ENCODE measurements at regions not wholly inside any gene's neighbourhood (a gene's known extent, or its start where the extent isn't known, plus 50 kb on each side); places are given as distances from the start of the nearest gene placed in this dataset.
A peak's percentile ranks its signal among the peaks of the same experiment; 100 is the strongest.

GRCh38 chr9:94159069-94159939 is 75.0 kb downstream of the PTPDC1 start:
- DNase-seq: no peak

GRCh38 chr9:94160594-94161501 is 76.6 kb downstream of the PTPDC1 start:
- no peak for DNase-seq

- DNase-seq: no peak
Measured at GRCh38 chr9:94161673-94162072, 77.4 kb downstream of the PTPDC1 start.

GRCh38 chr9:94164806-94165549 is 80.7 kb downstream of the PTPDC1 start:
- no peak for DNase-seq

GRCh38 chr9:94165592-94166235 is 81.5 kb downstream of the PTPDC1 start:
- peak; percentile 99 for DNase-seq

GRCh38 chr9:94166236-94166975 is 82.1 kb downstream of the PTPDC1 start:
- DNase-seq: peak; percentile 99

- DNase-seq: no peak
Measured at GRCh38 chr9:94166976-94167346, 82.7 kb downstream of the PTPDC1 start.

GRCh38 chr9:94167376-94167890 is 83.2 kb downstream of the PTPDC1 start:
- peak; percentile 17 for DNase-seq

GRCh38 chr9:94168203-94169000 is 84.1 kb downstream of the PTPDC1 start:
- peak; percentile 56 for DNase-seq

- no peak for DNase-seq
Measured at GRCh38 chr9:94169968-94170367, 85.7 kb downstream of the PTPDC1 start.

GRCh38 chr9:94173632-94174031 is 85.5 kb upstream of the ZNF169 start:
- no peak for DNase-seq

- DNase-seq: no peak
Measured at GRCh38 chr9:94174164-94174563, 84.9 kb upstream of the ZNF169 start.

GRCh38 chr9:94175669-94176068 is 83.4 kb upstream of the ZNF169 start:
- no peak for DNase-seq

GRCh38 chr9:94176608-94177007 is 82.5 kb upstream of the ZNF169 start:
- no peak for DNase-seq

- no peak for DNase-seq
Measured at GRCh38 chr9:94178927-94179326, 80.2 kb upstream of the ZNF169 start.

- DNase-seq: no peak
Measured at GRCh38 chr9:94181408-94182181, 77.5 kb upstream of the ZNF169 start.

GRCh38 chr9:94182532-94182931 is 76.6 kb upstream of the ZNF169 start:
- DNase-seq: no peak

GRCh38 chr9:94183240-94183999 is 75.7 kb upstream of the ZNF169 start:
- DNase-seq: no peak

GRCh38 chr9:94188246-94188645 is 70.9 kb upstream of the ZNF169 start:
- DNase-seq: no peak

Measured in inflammatory macrophage treated with lipopolysaccharide for 4 hours (primary cell).